HG02623 (cell line): ENCODE measurements at regions not wholly inside any gene's neighbourhood (a gene's known extent, or its start where the extent isn't known, plus 50 kb on each side); places are given as distances from the start of the nearest gene placed in this dataset.

Source experiments
- ATAC-seq: cut with Tn5 transposase; IDR thresholded peaks from one replicate; pipeline ENCODE4 v1.9.1; 2021; ENCODE audit warnings: moderate library complexity; ENCODE audit not compliant: unreplicated experiment

DNA sequence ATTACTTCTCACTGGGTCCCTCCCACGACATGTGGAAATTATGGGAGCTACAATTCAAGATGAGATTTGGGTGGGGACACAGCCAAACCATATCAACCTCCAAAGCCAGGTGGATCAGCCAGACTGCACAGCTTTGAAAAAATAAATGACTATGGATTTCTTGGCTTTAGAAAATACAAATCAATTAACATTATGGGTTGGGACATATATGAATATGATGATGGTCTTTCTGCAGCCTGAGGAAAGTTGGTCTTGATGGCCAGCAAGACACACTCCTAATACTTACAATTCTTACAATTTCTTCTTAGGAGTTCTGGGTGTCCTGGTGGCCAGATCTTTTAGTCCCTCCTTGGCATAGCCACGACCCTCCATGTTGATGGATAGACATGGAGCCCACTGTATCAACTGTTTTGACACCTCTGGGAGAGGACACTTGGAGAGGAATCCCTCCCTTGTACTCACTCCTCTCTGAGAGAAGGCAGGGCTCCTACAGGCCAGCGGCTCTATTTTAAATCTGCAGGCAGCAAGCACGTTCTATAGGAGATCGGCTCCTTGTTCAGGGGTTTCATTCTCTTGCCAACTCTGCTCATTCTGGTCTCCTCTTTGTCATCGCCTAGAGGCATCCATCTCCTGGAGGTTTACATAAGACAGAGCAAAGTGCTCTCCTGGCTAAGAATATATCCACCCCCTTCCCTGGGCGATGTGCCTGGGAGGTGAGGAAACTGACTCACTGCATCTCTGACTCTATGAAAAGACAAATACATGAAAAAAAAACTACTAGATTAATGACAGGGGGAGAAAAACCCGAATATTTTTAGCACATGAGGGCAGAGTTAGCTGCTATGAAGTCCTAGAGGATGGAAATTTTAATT, 145.9 kb downstream of the CARTPT start:
- ATAC-seq, result no peak

DNA sequence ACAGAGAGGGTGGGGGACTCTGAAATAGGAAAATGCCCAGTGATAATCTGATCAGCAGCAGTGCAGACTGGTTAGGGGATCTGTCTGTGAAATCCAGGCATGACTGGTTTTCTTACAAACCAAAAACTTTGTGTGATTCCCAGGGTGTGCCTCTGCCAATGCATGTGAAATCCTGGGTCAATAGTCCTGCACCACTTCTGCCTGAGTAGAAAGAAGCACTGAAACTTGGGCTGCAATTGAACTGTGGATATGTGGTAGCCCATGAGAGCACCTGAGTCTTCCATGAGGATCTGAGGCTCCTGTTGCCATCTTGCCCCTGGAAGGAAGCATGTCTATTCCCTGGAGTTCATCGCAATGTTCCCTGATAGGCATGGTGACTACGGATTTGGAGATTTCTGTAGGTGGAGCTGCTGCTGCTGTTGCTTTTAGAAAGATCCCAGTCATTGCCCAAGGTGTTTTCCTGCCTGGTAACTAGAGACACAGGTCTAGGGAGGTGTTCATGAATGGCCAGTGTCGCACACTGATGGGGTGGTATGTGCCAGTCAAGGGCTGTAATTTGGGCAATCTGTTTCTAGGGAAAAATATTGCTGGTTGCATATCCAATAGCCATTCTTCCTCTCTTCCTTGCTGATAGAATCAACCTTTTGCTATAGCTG, 146.7 kb downstream of the CARTPT start:
- no peak for ATAC-seq

DNA sequence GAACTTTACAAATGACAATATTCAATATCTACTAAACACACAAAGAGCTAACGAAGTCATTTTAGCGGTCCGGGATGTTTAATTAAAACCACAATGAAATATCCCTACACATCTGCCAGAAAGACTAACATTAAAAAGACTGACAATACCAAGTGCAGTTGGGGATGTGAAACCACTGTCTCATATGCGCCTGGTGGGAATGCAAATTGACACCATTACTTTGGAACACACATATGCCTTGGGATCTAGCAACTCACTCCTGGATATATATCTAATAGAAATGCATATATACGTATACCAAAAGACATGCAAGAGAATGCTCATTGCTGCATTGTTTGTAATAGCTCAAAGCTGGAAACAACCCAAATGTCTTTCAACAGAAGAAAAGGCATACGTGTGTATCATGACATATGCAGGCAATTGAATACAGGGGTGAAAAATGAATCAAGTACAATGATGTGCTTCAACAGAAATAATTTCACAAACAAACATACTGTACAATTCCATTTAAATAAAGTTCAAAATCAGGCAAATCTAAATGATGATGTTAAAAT, 153.3 kb downstream of the CARTPT start:
- no peak for ATAC-seq

DNA sequence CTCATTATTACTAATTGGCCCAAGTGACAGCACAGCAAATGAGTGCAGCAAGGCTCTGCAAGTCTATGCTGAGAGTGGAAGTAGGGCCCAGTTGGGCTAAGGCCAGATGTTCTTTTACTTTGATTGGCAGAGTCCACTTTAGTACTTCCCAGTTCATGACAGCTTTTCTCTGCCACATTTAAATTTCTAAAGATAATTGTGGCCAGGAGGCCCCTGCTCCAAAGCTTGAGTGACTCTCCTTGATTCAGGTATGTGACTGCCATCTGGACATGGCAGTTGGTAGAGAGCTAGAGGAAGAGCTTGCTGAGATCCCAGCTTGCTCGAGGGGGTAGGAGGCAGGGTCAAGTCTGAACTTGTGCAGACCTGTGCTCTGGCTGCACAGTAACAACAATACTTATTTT, 154.1 kb downstream of the CARTPT start:
- no peak for ATAC-seq

DNA sequence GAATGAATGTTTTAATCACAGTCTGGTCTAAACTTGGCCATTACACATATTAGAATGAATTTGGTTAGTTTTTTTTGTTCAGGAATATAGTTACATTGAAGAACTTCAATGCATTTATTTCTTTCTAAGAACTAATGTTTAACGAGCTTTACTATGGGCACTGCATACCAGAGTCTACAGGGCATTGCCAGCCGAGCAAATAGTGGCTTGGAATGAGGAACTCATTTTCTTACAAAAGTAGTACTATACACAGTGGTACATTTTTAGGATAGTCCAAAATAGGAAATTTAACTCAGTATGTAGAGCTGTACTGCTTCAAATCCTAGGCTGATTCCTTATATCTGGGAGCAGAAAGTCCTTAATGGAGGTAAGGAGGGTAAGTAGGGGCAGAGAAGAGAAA, 155.4 kb downstream of the CARTPT start:
- ATAC-seq, result no peak

DNA sequence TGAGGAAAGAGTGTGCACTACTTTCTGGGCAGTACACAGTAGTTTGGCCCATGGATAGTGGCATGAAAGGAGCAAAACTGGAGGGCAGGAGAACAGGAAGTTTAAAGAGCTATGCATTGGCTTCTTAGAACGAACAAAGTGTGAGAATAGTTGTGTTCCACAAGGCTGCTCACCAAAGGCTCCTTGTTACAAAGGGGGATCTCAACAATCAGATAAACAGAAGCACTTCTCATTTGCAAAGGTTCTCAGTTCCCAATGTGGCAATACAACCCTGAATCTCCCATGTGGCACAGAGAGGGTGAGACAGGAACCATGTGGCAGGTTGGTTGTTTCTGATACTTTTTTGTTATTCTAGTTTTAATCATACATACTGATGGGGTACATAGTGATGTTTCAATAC, 158.4 kb downstream of the CARTPT start:
- ATAC-seq, result no peak

DNA sequence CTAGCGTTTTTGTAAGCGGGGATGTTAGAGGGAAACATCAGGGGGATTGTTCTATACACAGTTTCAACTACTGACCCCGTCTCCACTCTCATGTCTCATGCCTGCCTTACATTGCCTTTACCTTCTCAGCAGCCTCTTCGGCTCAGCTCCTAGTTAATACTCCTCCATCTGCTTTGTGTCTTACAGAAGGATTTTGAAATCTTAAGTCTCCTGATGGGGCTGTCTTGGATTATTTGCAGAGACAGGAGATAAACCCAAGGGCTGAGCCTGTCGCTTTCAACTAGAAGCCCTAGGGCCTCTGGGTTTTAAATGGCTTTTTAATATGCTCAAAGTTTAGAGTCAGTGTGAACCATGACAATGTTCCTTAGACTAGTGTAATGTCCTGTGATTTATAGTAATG, 161.5 kb downstream of the CARTPT start:
- ATAC-seq, result no peak

DNA sequence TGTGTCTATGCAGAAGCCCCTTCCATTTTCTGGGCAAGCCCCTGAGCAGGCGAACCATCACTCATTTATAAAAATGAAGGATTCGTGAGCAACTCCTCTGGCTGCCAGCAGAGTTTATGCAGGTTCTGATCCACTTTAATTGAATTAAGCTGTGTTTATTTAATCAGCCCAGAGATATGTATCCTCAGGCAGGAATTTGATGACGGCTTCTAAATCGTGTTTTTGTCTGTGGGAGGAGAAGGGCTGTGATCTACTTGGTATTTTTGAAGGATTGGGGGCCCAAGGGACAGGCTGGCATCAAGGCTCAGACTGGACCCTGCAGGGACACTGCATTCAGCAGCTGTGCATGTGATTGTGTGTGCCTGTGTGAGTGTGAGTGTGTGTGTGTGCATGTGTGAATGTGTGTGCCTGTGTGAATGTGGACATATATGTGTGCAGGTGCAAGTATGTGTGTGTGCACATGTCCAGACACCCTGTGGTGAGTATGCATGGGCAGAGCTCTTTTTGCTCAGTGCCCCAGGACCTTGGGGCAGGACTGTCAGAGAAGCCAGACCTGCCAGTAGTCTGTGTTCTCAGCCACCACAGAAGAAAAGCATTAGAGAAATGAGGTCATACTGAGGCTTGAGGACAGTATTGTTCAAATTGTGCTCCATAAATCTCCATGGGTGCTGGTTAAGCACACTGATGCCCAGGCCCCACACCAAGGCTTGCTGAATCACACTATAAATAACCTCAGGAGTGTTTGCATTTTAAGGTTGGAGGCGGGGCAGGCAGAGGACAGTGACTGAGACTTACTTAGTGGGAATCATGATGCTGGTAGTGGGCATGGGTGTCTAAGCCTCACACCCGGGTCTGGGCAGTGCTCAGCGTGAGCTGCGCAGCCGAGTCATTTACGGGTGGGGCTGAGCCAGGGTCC, 164.0 kb downstream of the CARTPT start:
- ATAC-seq, result no peak

DNA sequence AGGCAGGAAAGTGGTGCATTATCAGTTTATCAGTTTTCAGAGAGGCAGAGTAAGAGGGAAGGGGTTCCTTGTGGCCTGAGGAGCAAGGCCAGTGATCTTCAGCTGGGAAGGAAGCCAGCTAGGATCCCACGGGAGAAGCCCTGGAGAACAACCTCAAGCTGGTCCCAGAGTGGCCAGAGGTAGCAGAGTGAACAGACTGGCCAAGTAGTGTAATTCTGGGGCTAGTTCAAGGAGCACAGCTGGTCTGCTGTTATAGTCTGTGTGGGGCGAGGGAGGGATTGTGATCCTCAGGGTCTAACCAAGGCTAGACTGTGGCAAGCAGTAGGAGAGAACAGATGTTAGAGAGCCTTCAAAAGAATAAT, 164.6 kb downstream of the CARTPT start:
- ATAC-seq, result no peak

DNA sequence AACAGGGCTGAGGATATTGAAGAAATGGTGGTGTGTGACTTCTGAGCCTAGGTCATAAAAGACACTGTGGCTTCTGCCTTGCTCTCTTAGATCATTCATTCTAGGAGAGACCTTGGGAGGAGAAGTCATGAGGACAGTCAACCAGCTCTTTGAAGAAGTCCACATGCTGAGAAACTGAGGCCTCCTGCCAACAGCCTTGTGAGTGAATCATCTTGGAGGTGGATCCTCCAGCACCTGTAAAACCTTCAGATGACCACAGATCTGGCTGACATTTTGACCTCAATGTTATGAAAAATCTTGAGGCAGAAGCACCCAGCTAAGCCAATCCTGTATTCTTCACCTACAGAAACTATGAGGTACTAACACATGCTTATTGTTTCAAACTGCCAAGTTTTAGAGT, 165.9 kb downstream of the CARTPT start:
- no peak for ATAC-seq

DNA sequence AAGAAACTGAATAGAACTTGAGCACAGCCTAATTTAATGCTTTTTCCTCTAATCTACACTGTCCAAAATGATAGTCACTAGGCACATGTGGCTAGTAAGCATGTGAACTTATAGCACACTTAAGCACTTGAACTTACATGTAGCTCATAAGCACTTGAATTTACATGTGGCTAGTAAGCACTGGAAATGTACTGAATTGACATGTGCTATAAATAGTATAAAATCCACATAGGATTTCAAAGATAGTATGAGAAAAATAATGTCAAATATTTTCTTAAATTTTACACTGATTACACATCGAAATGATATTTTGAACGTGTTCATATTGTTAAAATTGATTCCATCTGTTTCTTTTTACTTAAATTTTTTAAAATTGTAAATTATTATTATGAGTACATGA, 167.3 kb downstream of the CARTPT start:
- ATAC-seq, result no peak

DNA sequence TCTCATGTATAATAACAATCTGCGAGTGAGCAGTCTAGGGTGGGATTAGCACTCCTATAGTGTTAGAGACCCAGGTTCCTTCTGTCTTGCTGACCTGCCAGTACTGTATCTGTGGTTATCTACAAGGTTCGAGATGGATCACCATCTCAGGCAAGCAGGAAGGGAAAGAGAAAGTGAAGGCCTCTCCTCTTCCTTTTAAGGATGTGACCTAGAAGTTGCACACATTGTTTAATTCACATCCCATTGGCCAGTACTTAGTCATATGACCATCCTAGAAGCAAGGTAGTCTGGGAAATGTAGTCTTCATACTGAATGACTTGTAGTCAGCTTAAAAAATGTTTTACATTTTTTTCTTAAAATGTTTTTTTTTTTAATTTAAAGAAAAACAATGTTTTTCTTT, 168.6 kb downstream of the CARTPT start:
- ATAC-seq, result peak; percentile 90

DNA sequence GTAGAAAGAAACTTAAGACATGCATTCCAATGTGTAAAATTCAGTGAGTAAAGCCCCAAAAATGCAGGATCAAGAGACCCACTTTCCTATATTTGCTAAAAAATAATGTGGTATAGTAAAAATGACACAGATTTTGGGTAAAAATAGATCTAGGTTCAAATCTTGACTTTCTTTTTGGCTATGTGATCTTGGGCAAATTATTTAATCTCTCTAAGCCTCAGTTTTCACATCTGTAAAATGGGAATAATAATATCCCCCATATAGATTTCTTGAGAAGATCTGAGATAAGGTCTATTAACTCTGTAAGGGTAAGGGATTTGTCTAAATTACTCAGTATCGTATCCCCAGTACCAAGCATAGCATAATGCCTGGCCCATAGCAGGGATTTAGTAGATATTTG, 172.3 kb downstream of the CARTPT start:
- ATAC-seq, result no peak

DNA sequence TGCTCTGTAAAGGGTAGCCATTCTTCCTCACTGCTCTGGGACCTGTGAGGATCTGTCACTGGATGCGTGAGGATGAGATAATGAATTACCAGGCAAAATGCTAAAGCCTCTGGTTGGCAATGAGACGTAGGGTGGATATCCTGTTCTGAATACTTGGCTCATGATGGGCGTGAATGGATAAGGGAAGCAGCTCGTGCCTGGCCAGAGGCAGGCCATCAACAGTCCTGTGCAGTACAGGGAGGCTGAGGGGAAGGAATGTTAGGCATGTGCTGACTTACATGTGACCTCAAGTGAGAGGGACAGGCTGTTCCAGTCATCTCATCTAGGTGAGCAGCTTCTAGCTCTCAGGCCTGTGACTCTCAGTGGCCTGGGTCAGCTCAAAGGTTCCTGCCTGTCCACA, 172.8 kb downstream of the CARTPT start:
- ATAC-seq, result no peak

DNA sequence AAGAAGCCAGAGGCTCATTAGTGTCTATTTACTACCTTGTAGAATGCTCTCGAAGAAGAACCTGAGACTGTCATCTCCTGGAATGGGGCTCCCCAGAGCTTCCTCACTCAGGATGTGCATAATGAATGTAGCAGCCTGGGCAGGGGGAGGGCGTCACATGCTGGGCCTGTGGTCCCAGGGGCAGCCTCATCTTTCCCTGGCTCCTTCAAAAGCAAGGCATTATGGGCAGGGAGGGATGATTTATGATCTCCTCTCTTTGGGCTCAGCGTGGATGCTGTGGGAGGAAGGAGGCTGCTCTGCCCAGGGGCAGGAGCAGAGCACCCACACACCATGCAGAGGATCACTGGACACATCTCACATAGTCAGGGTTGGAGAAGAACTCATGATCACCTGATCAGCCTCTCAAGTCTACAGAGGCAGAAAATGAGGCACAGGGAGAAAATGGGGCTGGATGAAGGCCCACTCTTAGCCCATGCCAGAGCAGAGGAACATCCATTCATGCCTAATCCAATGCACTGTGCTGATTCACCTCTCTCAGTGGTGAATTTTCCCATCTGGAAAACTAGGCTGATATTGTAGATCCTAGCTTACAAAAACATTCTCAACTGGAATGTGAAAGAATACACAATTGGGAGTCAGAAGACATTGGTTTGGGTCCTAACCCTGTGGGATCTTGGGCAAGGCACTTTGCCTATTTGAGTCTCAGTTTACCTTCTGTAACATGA, 173.7 kb downstream of the CARTPT start:
- no peak for ATAC-seq

DNA sequence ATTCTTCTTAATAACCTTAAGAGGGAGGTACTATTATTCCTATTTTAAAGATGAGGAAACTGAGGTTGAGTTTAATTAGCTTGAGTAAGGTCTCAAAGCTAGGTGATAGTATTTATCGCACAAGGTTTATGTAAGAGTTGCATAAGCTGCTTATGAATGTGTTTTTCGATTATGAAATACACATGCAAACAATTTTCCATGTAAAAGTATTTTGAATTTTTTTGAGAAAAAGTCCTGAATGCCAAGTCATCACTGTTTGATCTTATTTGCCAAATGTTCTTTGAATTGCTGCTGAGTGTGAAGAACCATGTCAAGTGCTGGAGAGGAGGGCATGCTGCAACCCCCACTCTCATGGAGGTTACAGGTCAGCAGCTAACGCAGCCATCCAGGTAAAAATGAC, 174.4 kb downstream of the CARTPT start:
- ATAC-seq, result no peak

DNA sequence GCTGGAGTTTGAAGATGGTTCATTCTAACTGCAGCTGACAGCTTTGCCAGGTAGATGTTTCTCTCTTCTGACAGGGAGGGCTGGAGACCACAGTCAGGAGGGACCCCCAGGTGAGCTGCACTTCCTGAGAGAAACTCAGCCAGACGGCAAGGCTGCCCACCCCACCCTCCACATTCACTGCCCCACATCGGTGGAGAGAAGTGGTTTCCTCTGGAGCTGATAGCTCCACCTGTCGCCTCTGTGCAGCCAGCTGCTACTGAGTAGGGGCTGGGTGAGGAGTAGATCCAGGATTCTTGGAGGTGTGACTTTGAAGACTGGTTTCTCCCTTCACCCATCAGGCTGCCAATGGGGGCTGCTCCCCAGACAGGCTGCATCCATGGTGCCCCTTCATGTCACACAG, 175.0 kb downstream of the CARTPT start:
- ATAC-seq, result no peak

DNA sequence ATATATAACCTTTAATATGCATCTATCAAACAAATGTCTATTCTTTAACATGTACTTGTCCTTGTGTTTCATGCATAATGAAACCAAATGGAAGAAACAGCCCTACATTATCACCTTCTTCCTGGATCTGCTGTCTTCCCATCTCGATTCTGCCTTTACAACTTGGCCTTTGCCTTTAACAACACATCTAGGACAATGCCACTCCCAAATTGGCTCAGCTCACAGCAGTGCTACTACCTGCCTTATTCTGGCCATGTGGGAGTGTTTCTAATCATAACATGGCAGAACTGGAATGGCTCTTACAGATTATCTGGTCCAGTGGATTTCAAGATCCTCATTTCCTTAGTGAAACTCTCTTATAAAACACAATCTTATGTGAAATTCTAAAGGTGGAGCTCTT, 176.5 kb downstream of the CARTPT start:
- no peak for ATAC-seq

DNA sequence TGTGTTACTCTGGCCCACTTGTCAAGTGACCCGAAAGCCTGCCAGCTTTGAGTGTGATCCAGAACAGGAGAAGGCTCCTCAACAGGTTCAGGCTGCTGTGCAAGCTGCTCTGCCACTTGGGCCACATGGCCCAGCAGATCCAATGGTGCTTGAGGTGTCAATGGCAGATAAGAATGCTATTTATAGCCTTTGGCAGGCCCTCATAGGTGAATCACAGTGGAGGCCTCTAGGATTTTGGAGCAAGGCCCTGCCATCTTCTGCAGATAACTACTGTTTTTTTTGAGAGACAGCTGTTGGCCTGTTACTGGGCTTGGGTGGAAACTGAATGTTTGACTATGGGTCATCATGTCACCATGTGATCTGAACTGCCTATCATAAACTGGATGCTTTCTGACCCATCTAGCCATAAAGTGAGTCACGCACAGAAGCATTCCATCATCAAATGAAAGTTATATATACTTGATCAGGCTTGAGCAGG, 180.8 kb downstream of the CARTPT start:
- no peak for ATAC-seq

DNA sequence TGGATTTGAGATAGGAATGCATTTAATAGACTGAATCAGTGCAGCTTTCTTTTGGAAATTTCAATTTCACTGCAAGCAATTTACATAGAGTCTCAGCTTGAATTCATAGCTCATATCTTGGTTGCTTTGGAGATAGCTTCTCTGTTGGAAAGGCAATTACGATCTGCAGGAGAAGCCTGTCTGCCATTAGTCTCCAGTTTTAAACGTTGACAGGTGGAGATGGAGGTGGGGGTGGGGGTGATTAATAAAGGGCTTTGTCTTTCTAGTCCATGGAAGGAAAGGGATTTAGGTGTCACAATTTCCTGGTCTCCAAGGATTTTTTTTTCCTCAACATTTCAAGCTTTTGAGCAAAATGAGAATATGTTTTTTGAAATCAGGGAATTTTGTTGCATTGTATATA, 184.7 kb downstream of the CARTPT start:
- no peak for ATAC-seq

DNA sequence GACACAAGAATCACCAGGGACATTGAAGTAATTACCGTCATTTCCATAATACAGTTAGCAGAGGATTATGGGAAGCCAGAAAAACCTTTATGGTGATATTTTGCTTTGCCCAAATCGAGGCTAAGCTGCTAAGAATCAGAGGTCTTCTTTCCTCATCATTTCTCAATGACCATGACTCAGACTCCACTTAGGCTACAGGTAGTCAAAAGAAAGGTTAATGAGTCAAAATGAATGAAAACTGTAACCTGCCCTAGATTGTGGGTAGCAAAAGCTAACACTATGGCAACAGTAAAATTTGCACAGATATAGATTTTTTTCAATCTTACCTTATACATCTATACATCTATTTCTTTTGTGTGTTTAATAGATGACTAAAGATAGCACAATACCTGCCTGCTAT, 185.8 kb downstream of the CARTPT start:
- ATAC-seq, result no peak
